ENCODE measurements at regions not wholly inside any gene's neighbourhood (a gene's known extent, or its start where the extent isn't known, plus 50 kb on each side); places are given as distances from the start of the nearest gene placed in this dataset.

DNA sequence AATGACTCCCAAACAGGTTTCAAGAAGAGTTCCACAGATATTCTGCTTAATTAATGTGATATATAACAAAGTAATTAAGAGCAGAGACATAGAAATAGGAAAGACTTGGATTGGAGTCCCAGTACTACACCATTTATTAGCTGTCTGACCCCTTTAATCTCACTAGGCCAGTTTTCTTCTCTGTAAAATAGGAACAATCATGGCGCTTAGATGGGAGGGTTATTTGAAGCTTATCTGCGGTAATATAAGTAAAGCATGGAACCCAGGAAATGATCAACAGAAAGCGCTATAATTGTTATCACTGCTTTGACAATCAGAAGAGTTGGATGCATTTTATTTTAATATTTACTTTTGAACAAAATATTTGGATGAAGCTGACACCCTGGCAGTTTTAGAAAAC lies 71.3 kb upstream of the IFNE start:
- TF ChIP-seq CTCF (IDR thresholded peaks at IDR 0.05) (no peak), POLR2A (IDR thresholded peaks at IDR 0.05) (no peak)
- no peaks in the 10 kb centered on the region for H3K4me1 ChIP-seq
- intact Hi-C loops (cut with DNase I; ENCODE audit: low total_unique reads) = no loop called here
- H3K4me3 ChIP-seq = no peak overlapping the region
- H3K27ac ChIP-seq = no peak overlapping the region
- no peaks in the 10 kb centered on the region for H3K9me3 ChIP-seq
- H3K36me3 ChIP-seq = no peaks in the 10 kb centered on the region
- DNase-seq = no peak
- peaks cover 0 to 27% of the 10 kb centered on the region in 2 donors for H3K27me3 ChIP-seq

DNA sequence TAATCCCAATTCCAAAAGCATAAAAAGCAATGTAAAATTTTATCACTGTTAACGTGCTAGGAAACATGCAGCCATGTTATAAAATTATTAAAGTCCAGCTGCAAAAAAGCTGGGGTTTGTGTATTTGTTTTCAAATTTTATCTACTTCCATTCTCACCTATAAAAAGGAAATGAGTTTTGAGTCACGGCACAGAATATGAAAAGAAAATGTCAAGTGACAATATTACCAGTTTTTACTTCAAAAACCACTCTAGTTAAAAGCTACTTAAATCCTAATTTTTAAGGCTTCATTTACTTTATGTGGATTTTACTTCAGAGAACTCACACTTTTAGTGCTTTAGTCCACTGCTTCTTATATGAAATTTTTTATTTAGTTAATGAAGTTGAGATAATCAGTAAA lies 72.7 kb upstream of the IFNE start:
- Histone ChIP-seq H3K4me3 (no peak overlapping the region), H3K4me1 (peaks cover 0 to 5% of the 10 kb centered on the region in 2 donors), H3K9me3 (no peaks in the 10 kb centered on the region), H3K27me3 (peaks cover 2 to 36% of the 10 kb centered on the region in 2 donors), H3K36me3 (no peaks in the 10 kb centered on the region), H3K27ac (no peak overlapping the region)
- DNase-seq = no peak
- TF ChIP-seq POLR2A (IDR thresholded peaks at IDR 0.05) = no peak
- TF ChIP-seq CTCF (IDR thresholded peaks at IDR 0.05) = no peak
- intact Hi-C loops (cut with DNase I; ENCODE audit: low total_unique reads) = no loop called here

GRCh38 chr9:21555911-21556310 lies 73.8 kb upstream of the IFNE start:
- intact Hi-C loops (cut with DNase I; ENCODE audit: low total_unique reads) = no loop called here
- Histone ChIP-seq H3K36me3 (no peaks in the 10 kb centered on the region), H3K4me3 (no peak overlapping the region), H3K27me3 (peaks cover 12 to 36% of the 10 kb centered on the region in 2 donors), H3K4me1 (peaks cover 0 to 5% of the 10 kb centered on the region in 2 donors), H3K9me3 (no peaks in the 10 kb centered on the region), H3K27ac (no peak overlapping the region)
- no peak for DNase-seq
- no peak for TF ChIP-seq POLR2A (IDR thresholded peaks at IDR 0.05)
- no peak for TF ChIP-seq CTCF (IDR thresholded peaks at IDR 0.05)

- intact Hi-C loops (cut with DNase I; ENCODE audit: low total_unique reads) = no loop called here
- no peak for DNase-seq
- H3K27me3 ChIP-seq = peaks cover 12 to 36% of the 10 kb centered on the region in 2 donors
- no peaks in the 10 kb centered on the region for H3K36me3 ChIP-seq
- no peaks in the 10 kb centered on the region for H3K9me3 ChIP-seq
- H3K4me1 ChIP-seq = peaks cover 0 to 5% of the 10 kb centered on the region in 2 donors
- no peak overlapping the region for H3K27ac ChIP-seq
- H3K4me3 ChIP-seq = no peak overlapping the region
- TF ChIP-seq CTCF (IDR thresholded peaks at IDR 0.05) (no peak), POLR2A (IDR thresholded peaks at IDR 0.05) (no peak)
Measured at GRCh38 chr9:21556581-21557427, 74.7 kb upstream of the IFNE start.

GRCh38 chr9:21557428-21557768 lies 75.3 kb upstream of the IFNE start:
- Histone ChIP-seq H3K27me3 (peaks cover 12 to 36% of the 10 kb centered on the region in 2 donors), H3K36me3 (no peaks in the 10 kb centered on the region), H3K4me1 (peaks cover 0 to 5% of the 10 kb centered on the region in 2 donors), H3K9me3 (no peaks in the 10 kb centered on the region), H3K4me3 (no peak overlapping the region), H3K27ac (no peak overlapping the region)
- intact Hi-C loops (cut with DNase I; ENCODE audit: low total_unique reads) = no loop called here
- DNase-seq = no peak
- TF ChIP-seq POLR2A (IDR thresholded peaks at IDR 0.05) = no peak
- TF ChIP-seq CTCF (IDR thresholded peaks at IDR 0.05) = no peak

All from uterus (tissue), 3 donors.